PC-3 (cell line): ENCODE measurements at regions not wholly inside any gene's neighbourhood (a gene's known extent, or its start where the extent isn't known, plus 50 kb on each side); places are given as distances from the start of the nearest gene placed in this dataset.

Experiments
- CTCF ChIP-seq: fragments of 300-600 bp; sonication (generic); conservative IDR thresholded peaks from 2 replicates; pipeline ENCODE4 v1.5.1; 2017; ENCODE audit warnings: antibody characterized with exemption, low read depth, mild to moderate bottlenecking, low read length
- EZH2 ChIP-seq: fragments of 300-600 bp; sonication (generic); IDR thresholded peaks from one replicate; pipeline ENCODE4 v1.6.1; 2017; ENCODE audit warnings: antibody characterized with exemption, mild to moderate bottlenecking, low read length; ENCODE audit not compliant: unreplicated experiment
- EZH2phosphoT487 ChIP-seq: fragments of 300-600 bp; sonication (generic); IDR thresholded peaks from 2 replicates; pipeline ENCODE4 v1.6.1; 2018; ENCODE audit warnings: mild to moderate bottlenecking, antibody characterized with exemption, low read length, borderline replicate concordance

- TF ChIP-seq CTCF (no peak), EZH2 (no peak), EZH2phosphoT487 (no peak)
Observed at GRCh38 chr5:4990017-4990416, 150.1 kb upstream of the ADAMTS16 start.
